ENCODE measurements at regions not wholly inside any gene's neighbourhood (a gene's known extent, or its start where the extent isn't known, plus 50 kb on each side); places are given as distances from the start of the nearest gene placed in this dataset.
A peak's percentile ranks its signal among the peaks of the same experiment; 100 is the strongest.

- in situ Hi-C loops (cut with HindIII; ENCODE audit: extremely low pct_ligation_motif_present, low pct_unique_long_range_greater_than_20kb), result no loop called here
- Histone ChIP-seq H3K36me3 (replicated peaks in 1 of 2; ENCODE audit: control insufficient read depth in 1 of 2, insufficient read depth in 2 of 2, low read length in 2 of 2) (no peaks in the 10 kb centered on the region), H3K4me3 (replicated peaks in 1 of 3; ENCODE audit: insufficient read depth in 1 of 3, low read depth in 2 of 3, low read length in 3 of 3) (no peak overlapping the region), H3K79me2 (ENCODE audit: insufficient read depth, low read length) (no peaks in the 10 kb centered on the region), H4K20me1 (ENCODE audit: insufficient read depth, low read length) (no peaks in the 10 kb centered on the region), H2AFZ (ENCODE audit: low read length) (no peak overlapping the region), H3K9me3 (ENCODE audit: low read length) (peaks cover 14% of the 10 kb centered on the region), H3K4me2 (ENCODE audit: low read depth, low read length) (no peak overlapping the region), H3K4me1 (ENCODE audit: insufficient read depth, low read length) (no peaks in the 10 kb centered on the region), H3K27me3 (ENCODE audit: control insufficient read depth in 1 of 2, insufficient read depth in 2 of 2, low read length in 2 of 2) (no peaks in the 10 kb centered on the region; a peak in 1 of 5 replicates), H3K27ac (ENCODE audit: extremely low read length, insufficient read depth, low read length) (no peak overlapping the region), H3K9ac (ENCODE audit: insufficient read depth, low read depth, low read length) (no peak overlapping the region)
- intact Hi-C loops (cut with micrococcal nuclease; ENCODE audit: unreplicated experiment), result loop anchor here (10.0 kb wide), 1 partner anchor 185 kb away; no protein-coding TSS in a partner anchor
- peak; percentile 12 for DNase-seq (ENCODE audit: low spot score)
- WGBS (ENCODE audit: low lambda C conversion rate), result 4% methylated on average over 3 of the region's 3 CpGs
- peak; percentile 96 for ATAC-seq
- no TSS peak for BruUV-seq (replicated peaks)
- CTCF ChIA-PET (ENCODE audit: low intra/inter-chr PET ratio, low total read pairs), result interaction anchor here (0.9 to 1.6 kb wide), 3 partner anchors 91 to 189 kb away, joined by 3 read pairs; no protein-coding TSS in a partner anchor
- POLR2A ChIA-PET, result no interaction called here
- FAIRE-seq, result peak; percentile 77
- TF ChIP-seq STAG1 (CRISPR knock-in tag; IDR thresholded peaks at IDR 0.05) (peak; percentile 43), FOXK2 (IDR thresholded peaks at IDR 0.05) (no peak), TEAD2 (CRISPR knock-in tag; IDR thresholded peaks at IDR 0.05) (no peak), HMG20B (CRISPR knock-in tag; conservative IDR thresholded peaks at IDR 0.05) (no peak), KMT2B (CRISPR knock-in tag; IDR thresholded peaks at IDR 0.05) (no peak), ZNF720 (CRISPR knock-in tag; IDR thresholded peaks at IDR 0.05) (no peak), ZNF124 (CRISPR knock-in tag; IDR thresholded peaks at IDR 0.05) (no peak), XRCC5 (optimal IDR thresholded peaks at IDR 0.05; ENCODE audit: low read length) (peak; percentile 56), BRF2 (CRISPR knock-in tag; IDR thresholded peaks at IDR 0.05) (no peak), ZNF530 (CRISPR knock-in tag; IDR thresholded peaks at IDR 0.05; ENCODE audit: low read depth) (no peak), ZHX1 (CRISPR knock-in tag; IDR thresholded peaks at IDR 0.05; ENCODE audit: low read depth) (no peak), ZNF841 (CRISPR knock-in tag; IDR thresholded peaks at IDR 0.05; ENCODE audit: borderline replicate concordance) (no peak), POGZ (CRISPR knock-in tag; IDR thresholded peaks at IDR 0.05) (no peak)
- TF ChIP-seq, protein P1, sequence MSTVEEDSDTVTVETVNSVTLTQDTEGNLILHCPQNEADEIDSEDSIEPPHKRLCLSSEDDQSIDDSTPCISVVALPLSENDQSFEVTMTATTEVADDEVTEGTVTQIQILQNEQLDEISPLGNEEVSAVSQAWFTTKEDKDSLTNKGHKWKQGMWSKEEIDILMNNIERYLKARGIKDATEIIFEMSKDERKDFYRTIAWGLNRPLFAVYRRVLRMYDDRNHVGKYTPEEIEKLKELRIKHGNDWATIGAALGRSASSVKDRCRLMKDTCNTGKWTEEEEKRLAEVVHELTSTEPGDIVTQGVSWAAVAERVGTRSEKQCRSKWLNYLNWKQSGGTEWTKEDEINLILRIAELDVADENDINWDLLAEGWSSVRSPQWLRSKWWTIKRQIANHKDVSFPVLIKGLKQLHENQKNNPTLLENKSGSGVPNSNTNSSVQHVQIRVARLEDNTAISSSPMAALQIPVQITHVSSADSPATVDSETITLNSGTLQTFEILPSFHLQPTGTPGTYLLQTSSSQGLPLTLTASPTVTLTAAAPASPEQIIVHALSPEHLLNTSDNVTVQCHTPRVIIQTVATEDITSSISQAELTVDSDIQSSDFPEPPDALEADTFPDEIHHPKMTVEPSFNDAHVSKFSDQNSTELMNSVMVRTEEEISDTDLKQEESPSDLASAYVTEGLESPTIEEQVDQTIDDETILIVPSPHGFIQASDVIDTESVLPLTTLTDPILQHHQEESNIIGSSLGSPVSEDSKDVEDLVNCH (CRISPR knock-in tag; IDR thresholded peaks at IDR 0.05), result no peak
- TF ChIP-seq, protein P2, sequence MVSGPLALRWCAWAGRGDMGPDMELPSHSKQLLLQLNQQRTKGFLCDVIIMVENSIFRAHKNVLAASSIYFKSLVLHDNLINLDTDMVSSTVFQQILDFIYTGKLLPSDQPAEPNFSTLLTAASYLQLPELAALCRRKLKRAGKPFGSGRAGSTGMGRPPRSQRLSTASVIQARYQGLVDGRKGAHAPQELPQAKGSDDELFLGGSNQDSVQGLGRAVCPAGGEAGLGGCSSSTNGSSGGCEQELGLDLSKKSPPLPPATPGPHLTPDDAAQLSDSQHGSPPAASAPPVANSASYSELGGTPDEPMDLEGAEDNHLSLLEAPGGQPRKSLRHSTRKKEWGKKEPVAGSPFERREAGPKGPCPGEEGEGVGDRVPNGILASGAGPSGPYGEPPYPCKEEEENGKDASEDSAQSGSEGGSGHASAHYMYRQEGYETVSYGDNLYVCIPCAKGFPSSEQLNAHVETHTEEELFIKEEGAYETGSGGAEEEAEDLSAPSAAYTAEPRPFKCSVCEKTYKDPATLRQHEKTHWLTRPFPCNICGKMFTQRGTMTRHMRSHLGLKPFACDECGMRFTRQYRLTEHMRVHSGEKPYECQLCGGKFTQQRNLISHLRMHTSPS (CRISPR knock-in tag; IDR thresholded peaks at IDR 0.05; ENCODE audit: low read depth), result no peak
Observed at GRCh38 chr4:128379860-128380259, 92.2 kb upstream of the PGRMC2 start.

Measured in HepG2 (cell line).